ENCODE measurements at regions not wholly inside any gene's neighbourhood (a gene's known extent, or its start where the extent isn't known, plus 50 kb on each side); places are given as distances from the start of the nearest gene placed in this dataset.

DNA sequence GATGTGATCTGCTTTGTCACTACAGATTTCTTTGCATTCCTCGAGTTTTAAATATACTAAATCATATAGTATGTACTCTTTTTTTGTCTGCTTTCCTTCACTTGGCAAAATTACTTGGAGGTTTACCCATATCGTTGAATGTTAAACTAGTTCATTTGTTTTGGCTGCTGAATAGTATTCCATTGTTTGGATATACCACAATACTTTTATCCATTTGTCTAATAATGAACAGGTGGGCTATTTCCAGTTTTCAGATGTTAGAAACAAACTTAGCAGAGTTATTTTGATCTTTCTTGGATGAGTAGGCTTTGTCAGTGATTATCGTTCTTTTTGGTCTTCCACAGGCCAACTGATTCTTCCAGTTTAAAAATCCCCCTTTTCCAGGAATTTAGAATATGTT is 154.0 kb upstream of the TGFBR2 start:
- no peak overlapping the region for H3K4me3 ChIP-seq (ENCODE audit: insufficient read depth, low read depth, low read length)
- intact Hi-C loops (cut with micrococcal nuclease) = no loop called here
- no peak overlapping the region for H3K9ac ChIP-seq (ENCODE audit: low read depth, low read length)
- no peak overlapping the region for H2AK5ac ChIP-seq (ENCODE audit: low read depth, low read length)
- no peak overlapping the region for H4K8ac ChIP-seq (ENCODE audit: low read depth in 2 of 2, low read length in 2 of 2)
- H2BK15ac ChIP-seq (ENCODE audit: low read depth, low read length) = no peak overlapping the region
- H2BK20ac ChIP-seq (ENCODE audit: low read depth, low read length) = no peak overlapping the region
- H2BK5ac ChIP-seq (ENCODE audit: low read depth, low read length, poor library complexity, severe bottlenecking) = no peak overlapping the region
- BruUV-seq (replicated peaks) = no TSS peak
- no peak overlapping the region for H3K14ac ChIP-seq (replicated peaks; ENCODE audit: low read depth, low read length)
- H3K27me3 ChIP-seq (ENCODE audit: control insufficient read depth, insufficient read depth, low read length) = no peaks in the 10 kb centered on the region
- no peak overlapping the region for H4K91ac ChIP-seq (ENCODE audit: insufficient read depth, low read depth, low read length)
- WGBS, 2 experiments (ENCODE audit: extremely low coverage in 2 of 2, insufficient read length in 1 of 2) = no CpG with 5 or more reads among the region's 3 CpGs
- no peak for DNase-seq
- dilution Hi-C loops (cut with HindIII; ENCODE audit: low sequenced_read_pairs, unreplicated experiment) = no loop called here
- ChIA-PET CTCF (interaction anchor here (0.6 kb wide), 1 partner anchor 17 kb away, joined by 3 read pairs; no protein-coding TSS in a partner anchor), POLR2A (ENCODE audit: unreplicated experiment) (no interaction called here)
- no peak overlapping the region for H3K56ac ChIP-seq (ENCODE audit: extremely low read depth, insufficient read depth, low read length)
- no peak overlapping the region for H3K27ac ChIP-seq (ENCODE audit: insufficient read depth, low read length)
- H2AFZ ChIP-seq (replicated peaks; ENCODE audit: low read length, poor library complexity) = no peak overlapping the region
- H2BK120ac ChIP-seq (ENCODE audit: low read depth, low read length) = no peak overlapping the region
- no peak for ATAC-seq (ENCODE audit: low read depth)
- TF ChIP-seq MAFK (IDR thresholded peaks at IDR 0.05; ENCODE audit: low read depth, low read length) (no peak), RAD21 (IDR thresholded peaks at IDR 0.05; ENCODE audit: low read length) (no peak), NFE2L2 (IDR thresholded peaks at IDR 0.05; ENCODE audit: low read depth, low read length) (no peak), CEBPB (IDR thresholded peaks at IDR 0.05; ENCODE audit: low read depth, low read length) (no peak), BHLHE40 (IDR thresholded peaks at IDR 0.05; ENCODE audit: low read depth, low read length) (no peak), POLR2A (IDR thresholded peaks at IDR 0.05; ENCODE audit: low read depth, low read length) (no peak), FOS (IDR thresholded peaks at IDR 0.05; ENCODE audit: low read depth, low read length) (no peak), RFX5 (IDR thresholded peaks at IDR 0.05; ENCODE audit: low read depth, low read length) (no peak), CHD1 (IDR thresholded peaks at IDR 0.05; ENCODE audit: low read depth, low read length) (no peak), MXI1 (IDR thresholded peaks at IDR 0.05; ENCODE audit: borderline replicate concordance, low read depth, low read length) (no peak), RCOR1 (IDR thresholded peaks at IDR 0.05; ENCODE audit: insufficient replicate concordance, low read length) (no peak), SMC3 (IDR thresholded peaks at IDR 0.05; ENCODE audit: low read depth, low read length) (no peak)
- TF ChIP-seq, protein P1, sequence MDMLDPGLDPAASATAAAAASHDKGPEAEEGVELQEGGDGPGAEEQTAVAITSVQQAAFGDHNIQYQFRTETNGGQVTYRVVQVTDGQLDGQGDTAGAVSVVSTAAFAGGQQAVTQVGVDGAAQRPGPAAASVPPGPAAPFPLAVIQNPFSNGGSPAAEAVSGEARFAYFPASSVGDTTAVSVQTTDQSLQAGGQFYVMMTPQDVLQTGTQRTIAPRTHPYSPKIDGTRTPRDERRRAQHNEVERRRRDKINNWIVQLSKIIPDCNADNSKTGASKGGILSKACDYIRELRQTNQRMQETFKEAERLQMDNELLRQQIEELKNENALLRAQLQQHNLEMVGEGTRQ (IDR thresholded peaks at IDR 0.05; ENCODE audit: low read depth, low read length) = no peak
- TF ChIP-seq, protein P2, sequence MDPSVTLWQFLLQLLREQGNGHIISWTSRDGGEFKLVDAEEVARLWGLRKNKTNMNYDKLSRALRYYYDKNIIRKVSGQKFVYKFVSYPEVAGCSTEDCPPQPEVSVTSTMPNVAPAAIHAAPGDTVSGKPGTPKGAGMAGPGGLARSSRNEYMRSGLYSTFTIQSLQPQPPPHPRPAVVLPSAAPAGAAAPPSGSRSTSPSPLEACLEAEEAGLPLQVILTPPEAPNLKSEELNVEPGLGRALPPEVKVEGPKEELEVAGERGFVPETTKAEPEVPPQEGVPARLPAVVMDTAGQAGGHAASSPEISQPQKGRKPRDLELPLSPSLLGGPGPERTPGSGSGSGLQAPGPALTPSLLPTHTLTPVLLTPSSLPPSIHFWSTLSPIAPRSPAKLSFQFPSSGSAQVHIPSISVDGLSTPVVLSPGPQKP (IDR thresholded peaks at IDR 0.05; ENCODE audit: borderline replicate concordance, low read depth, low read length) = no peak
- TF ChIP-seq, protein P3, sequence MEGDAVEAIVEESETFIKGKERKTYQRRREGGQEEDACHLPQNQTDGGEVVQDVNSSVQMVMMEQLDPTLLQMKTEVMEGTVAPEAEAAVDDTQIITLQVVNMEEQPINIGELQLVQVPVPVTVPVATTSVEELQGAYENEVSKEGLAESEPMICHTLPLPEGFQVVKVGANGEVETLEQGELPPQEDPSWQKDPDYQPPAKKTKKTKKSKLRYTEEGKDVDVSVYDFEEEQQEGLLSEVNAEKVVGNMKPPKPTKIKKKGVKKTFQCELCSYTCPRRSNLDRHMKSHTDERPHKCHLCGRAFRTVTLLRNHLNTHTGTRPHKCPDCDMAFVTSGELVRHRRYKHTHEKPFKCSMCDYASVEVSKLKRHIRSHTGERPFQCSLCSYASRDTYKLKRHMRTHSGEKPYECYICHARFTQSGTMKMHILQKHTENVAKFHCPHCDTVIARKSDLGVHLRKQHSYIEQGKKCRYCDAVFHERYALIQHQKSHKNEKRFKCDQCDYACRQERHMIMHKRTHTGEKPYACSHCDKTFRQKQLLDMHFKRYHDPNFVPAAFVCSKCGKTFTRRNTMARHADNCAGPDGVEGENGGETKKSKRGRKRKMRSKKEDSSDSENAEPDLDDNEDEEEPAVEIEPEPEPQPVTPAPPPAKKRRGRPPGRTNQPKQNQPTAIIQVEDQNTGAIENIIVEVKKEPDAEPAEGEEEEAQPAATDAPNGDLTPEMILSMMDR (conservative IDR thresholded peaks at IDR 0.05; ENCODE audit: low read depth, low read length) = no peak
- H3K79me1 ChIP-seq (ENCODE audit: low read depth in 1 of 2, low read length in 2 of 2) = no peaks in the 10 kb centered on the region
- no peaks in the 10 kb centered on the region for H3K9me1 ChIP-seq (ENCODE audit: insufficient read depth, low read length)
- no peaks in the 10 kb centered on the region for H3K36me3 ChIP-seq (ENCODE audit: control insufficient read depth, insufficient read depth, low read length)
- no peak overlapping the region for H3K4me2 ChIP-seq (ENCODE audit: low read depth, low read length)
- H2AK9ac ChIP-seq (replicated peaks; ENCODE audit: low read depth, low read length, poor library complexity) = no peak overlapping the region
- no peak overlapping the region for H3K18ac ChIP-seq (ENCODE audit: low read depth, low read length)
- H3K4me1 ChIP-seq (ENCODE audit: control insufficient read depth, insufficient read depth, low read length) = peaks cover 5% of the 10 kb centered on the region
- H4K20me1 ChIP-seq (ENCODE audit: insufficient read depth, low read length) = no peaks in the 10 kb centered on the region
- no peak overlapping the region for H3K23ac ChIP-seq (ENCODE audit: low read depth, low read length)
- no peaks in the 10 kb centered on the region for H3K9me3 ChIP-seq (ENCODE audit: control insufficient read depth, insufficient read depth, low read length)
- no peak overlapping the region for H4K5ac ChIP-seq (ENCODE audit: low read depth, low read length)
- in situ Hi-C loops (cut with MboI; ENCODE audit: low sequenced_read_pairs) = no loop called here
- H3K4ac ChIP-seq (ENCODE audit: low read depth, low read length) = no peak overlapping the region

Measured in IMR-90 (cell line).